HCT116 (cell line): ENCODE measurements at regions not wholly inside any gene's neighbourhood (a gene's known extent, or its start where the extent isn't known, plus 50 kb on each side); places are given as distances from the start of the nearest gene placed in this dataset.

Experiments used
- CEBPB ChIP-seq: IDR thresholded peaks from 2 replicates; pipeline ENCODE4 v1.6.1; 2012; ENCODE audit warnings: low read depth
- ELF1 ChIP-seq: IDR thresholded peaks from 2 replicates; pipeline ENCODE4 v1.6.1; 2012; ENCODE audit warnings: low read depth, borderline replicate concordance
- EZH2 ChIP-seq: fragments of 200-600 bp; sonication (generic); IDR thresholded peaks from 2 replicates; pipeline ENCODE4 v1.6.1; 2017; ENCODE audit warnings: antibody characterized with exemption, mixed run types
- EZH2phosphoT487 ChIP-seq: fragments of 200-600 bp; IDR thresholded peaks from 2 replicates; pipeline ENCODE4 v1.6.1; 2018; ENCODE audit warnings: antibody characterized with exemption, borderline replicate concordance
- FOSL1 ChIP-seq: IDR thresholded peaks from 2 replicates; pipeline ENCODE4 v1.6.1; 2012; ENCODE audit warnings: low read depth
- JUND ChIP-seq: IDR thresholded peaks from 2 replicates; pipeline ENCODE4 v1.6.1; 2012
- POLR2A ChIP-seq: IDR thresholded peaks from 2 replicates; pipeline ENCODE4 v1.7.0; 2011; ENCODE audit warnings: borderline replicate concordance; ENCODE audit not compliant: insufficient read depth, insufficient read length; ENCODE audit errors: extremely low read depth
- POLR2AphosphoS5 ChIP-seq: IDR thresholded peaks from 2 replicates; pipeline ENCODE4 v1.6.1; 2011; ENCODE audit warnings: mild to moderate bottlenecking, low read depth, low read length, moderate library complexity
- SIN3A ChIP-seq: IDR thresholded peaks from 2 replicates; pipeline ENCODE4 v1.6.1; 2012; ENCODE audit warnings: low read depth
- SP1 ChIP-seq: IDR thresholded peaks from 2 replicates; pipeline ENCODE4 v1.6.1; 2012; ENCODE audit warnings: low read depth
- ZNF274 ChIP-seq: fragments of 200-500 bp; sonication (Bioruptor generic); IDR thresholded peaks from 2 replicates; pipeline ENCODE4 v1.6.1; 2014; ENCODE audit warnings: mild to moderate bottlenecking, low read depth, low read length, inconsistent platforms
- TF ChIP-seq, protein P1 (sequence below), 3 experiments: fragments of 200-600 bp in 1 of 3; sonication (generic) in 1 of 3; IDR thresholded peaks in 2 of 3; conservative IDR thresholded peaks in 1 of 3; 2 replicates each; pipeline ENCODE4 v1.5.1; 2012 to 2017; ENCODE audit warnings: low read depth in 2 of 3, low read length in 2 of 3, antibody characterized with exemption in 1 of 3, borderline replicate concordance in 1 of 3, control low read depth in 1 of 3, mild to moderate bottlenecking in 1 of 3, mixed read lengths in 1 of 3, mixed run types in 1 of 3, moderate library complexity in 1 of 3; ENCODE audit not compliant: insufficient read depth in 1 of 3
- TF ChIP-seq, protein P2 (sequence below): IDR thresholded peaks from 2 replicates; pipeline ENCODE4 v1.6.1; 2012
- TF ChIP-seq, protein P3 (sequence below): IDR thresholded peaks from 2 replicates; pipeline ENCODE4 v1.6.1; 2012; ENCODE audit warnings: low read depth

DNA sequence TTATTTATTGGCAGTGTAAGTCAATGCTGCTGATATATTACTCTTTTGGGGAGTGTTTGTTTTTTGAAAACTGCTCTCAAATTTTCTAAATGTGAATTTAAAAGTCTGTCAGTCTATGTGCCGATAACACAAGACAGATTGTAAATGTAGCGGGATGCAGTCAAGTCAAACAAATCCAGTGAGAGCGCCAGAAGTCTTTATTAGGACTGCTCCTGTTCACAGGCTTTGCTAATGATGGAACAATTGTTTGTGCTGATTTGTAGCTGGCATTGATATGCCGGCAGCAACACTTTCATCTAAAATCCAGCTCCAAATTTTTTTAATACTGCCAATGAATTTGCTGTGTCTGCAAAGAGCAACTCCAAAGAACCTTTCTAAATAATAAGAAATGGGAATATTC lies 78.7 kb upstream of the TET2 start:
- TF ChIP-seq, protein P1, sequence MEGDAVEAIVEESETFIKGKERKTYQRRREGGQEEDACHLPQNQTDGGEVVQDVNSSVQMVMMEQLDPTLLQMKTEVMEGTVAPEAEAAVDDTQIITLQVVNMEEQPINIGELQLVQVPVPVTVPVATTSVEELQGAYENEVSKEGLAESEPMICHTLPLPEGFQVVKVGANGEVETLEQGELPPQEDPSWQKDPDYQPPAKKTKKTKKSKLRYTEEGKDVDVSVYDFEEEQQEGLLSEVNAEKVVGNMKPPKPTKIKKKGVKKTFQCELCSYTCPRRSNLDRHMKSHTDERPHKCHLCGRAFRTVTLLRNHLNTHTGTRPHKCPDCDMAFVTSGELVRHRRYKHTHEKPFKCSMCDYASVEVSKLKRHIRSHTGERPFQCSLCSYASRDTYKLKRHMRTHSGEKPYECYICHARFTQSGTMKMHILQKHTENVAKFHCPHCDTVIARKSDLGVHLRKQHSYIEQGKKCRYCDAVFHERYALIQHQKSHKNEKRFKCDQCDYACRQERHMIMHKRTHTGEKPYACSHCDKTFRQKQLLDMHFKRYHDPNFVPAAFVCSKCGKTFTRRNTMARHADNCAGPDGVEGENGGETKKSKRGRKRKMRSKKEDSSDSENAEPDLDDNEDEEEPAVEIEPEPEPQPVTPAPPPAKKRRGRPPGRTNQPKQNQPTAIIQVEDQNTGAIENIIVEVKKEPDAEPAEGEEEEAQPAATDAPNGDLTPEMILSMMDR (IDR thresholded peaks at IDR 0.05 in 2 of 3, conservative IDR thresholded peaks at IDR 0.05 in 1 of 3; ENCODE audit: borderline replicate concordance in 1 of 3, insufficient read depth in 1 of 3, low read depth in 2 of 3, low read length in 2 of 3) = no peak
- TF ChIP-seq EZH2 = no peak
- no peak for TF ChIP-seq POLR2A
- TF ChIP-seq CEBPB = no peak
- TF ChIP-seq FOSL1 = no peak
- no peak for TF ChIP-seq SIN3A
- no peak for TF ChIP-seq JUND
- no peak for TF ChIP-seq POLR2AphosphoS5
- no peak for TF ChIP-seq SP1
- TF ChIP-seq, protein P2, sequence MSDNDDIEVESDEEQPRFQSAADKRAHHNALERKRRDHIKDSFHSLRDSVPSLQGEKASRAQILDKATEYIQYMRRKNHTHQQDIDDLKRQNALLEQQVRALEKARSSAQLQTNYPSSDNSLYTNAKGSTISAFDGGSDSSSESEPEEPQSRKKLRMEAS = no peak
- TF ChIP-seq, protein P3, sequence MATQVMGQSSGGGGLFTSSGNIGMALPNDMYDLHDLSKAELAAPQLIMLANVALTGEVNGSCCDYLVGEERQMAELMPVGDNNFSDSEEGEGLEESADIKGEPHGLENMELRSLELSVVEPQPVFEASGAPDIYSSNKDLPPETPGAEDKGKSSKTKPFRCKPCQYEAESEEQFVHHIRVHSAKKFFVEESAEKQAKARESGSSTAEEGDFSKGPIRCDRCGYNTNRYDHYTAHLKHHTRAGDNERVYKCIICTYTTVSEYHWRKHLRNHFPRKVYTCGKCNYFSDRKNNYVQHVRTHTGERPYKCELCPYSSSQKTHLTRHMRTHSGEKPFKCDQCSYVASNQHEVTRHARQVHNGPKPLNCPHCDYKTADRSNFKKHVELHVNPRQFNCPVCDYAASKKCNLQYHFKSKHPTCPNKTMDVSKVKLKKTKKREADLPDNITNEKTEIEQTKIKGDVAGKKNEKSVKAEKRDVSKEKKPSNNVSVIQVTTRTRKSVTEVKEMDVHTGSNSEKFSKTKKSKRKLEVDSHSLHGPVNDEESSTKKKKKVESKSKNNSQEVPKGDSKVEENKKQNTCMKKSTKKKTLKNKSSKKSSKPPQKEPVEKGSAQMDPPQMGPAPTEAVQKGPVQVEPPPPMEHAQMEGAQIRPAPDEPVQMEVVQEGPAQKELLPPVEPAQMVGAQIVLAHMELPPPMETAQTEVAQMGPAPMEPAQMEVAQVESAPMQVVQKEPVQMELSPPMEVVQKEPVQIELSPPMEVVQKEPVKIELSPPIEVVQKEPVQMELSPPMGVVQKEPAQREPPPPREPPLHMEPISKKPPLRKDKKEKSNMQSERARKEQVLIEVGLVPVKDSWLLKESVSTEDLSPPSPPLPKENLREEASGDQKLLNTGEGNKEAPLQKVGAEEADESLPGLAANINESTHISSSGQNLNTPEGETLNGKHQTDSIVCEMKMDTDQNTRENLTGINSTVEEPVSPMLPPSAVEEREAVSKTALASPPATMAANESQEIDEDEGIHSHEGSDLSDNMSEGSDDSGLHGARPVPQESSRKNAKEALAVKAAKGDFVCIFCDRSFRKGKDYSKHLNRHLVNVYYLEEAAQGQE = no peak
- TF ChIP-seq ELF1 = no peak
- no peak for TF ChIP-seq ZNF274
- no peak for TF ChIP-seq EZH2phosphoT487
